K562 (cell line): ENCODE measurements at regions not wholly inside any gene's neighbourhood (a gene's known extent, or its start where the extent isn't known, plus 50 kb on each side); places are given as distances from the start of the nearest gene placed in this dataset.

Source experiments
- ARID3A ChIP-seq: IDR thresholded peaks from 2 replicates; pipeline ENCODE4 v1.6.1; 2012; ENCODE audit warnings: low read depth, low read length, improper control_type of control experiment, borderline replicate concordance
- GTF2E2 ChIP-seq: fragments of 200-800 bp; sonication (Bioruptor generic); IDR thresholded peaks from 2 replicates; pipeline ENCODE4 v1.6.1; 2016; ENCODE audit warnings: missing genetic modification characterization, missing compliant biosample characterization
- MXI1 ChIP-seq: IDR thresholded peaks from 2 replicates; pipeline ENCODE4 v1.6.1; 2011; ENCODE audit warnings: low read depth, mild to moderate bottlenecking, improper control_type of control experiment, low read length
- NR2C2 ChIP-seq, 2 experiments: fragments of 200-800 bp in 1 of 2; sonication (Bioruptor generic) in 1 of 2; sonication (generic) in 1 of 2; formaldehyde crosslinking in 1 of 2; IDR thresholded peaks; 2 replicates each; pipeline versions ENCODE4 v1.6.1 to v1.8.0; 2016 to 2022; ENCODE audit warnings: mild to moderate bottlenecking in 1 of 2, missing compliant biosample characterization in 1 of 2, missing genetic modification characterization in 1 of 2, missing genetic modification reagents in 1 of 2
- SNAPC5 ChIP-seq: fragments of 250-450 bp; sonication (Bioruptor Pico); IDR thresholded peaks from 2 replicates; pipeline ENCODE4 v1.8.0; 2021; ENCODE audit warnings: moderate library complexity, mild to moderate bottlenecking, inconsistent platforms
- SOX6 ChIP-seq: fragments of 450-650 bp; IDR thresholded peaks from 2 replicates; pipeline ENCODE4 v1.6.1; 2014; ENCODE audit warnings: mild to moderate bottlenecking
- TCF3 ChIP-seq: sonication (generic); formaldehyde crosslinking; IDR thresholded peaks from 2 replicates; pipeline ENCODE4 v1.4.0; 2020; ENCODE audit warnings: mild to moderate bottlenecking, missing genetic modification reagents
- YY1 ChIP-seq, 3 experiments: IDR thresholded peaks; 2 replicates each; pipeline ENCODE4 v1.6.1; 2011; ENCODE audit warnings: low read length in 2 of 3, mild to moderate bottlenecking in 2 of 3, moderate library complexity in 2 of 3, borderline replicate concordance in 1 of 3, control low read depth in 1 of 3, low read depth in 1 of 3; ENCODE audit not compliant: insufficient read depth in 3 of 3, insufficient replicate concordance in 2 of 3, control insufficient read depth in 1 of 3, insufficient read length in 1 of 3; ENCODE audit errors: extremely low read depth in 1 of 3
- ZNF79 ChIP-seq: fragments of 250-450 bp; sonication (Bioruptor Pico); IDR thresholded peaks from 2 replicates; pipeline ENCODE4 v1.4.0; 2020; ENCODE audit warnings: low read depth, mild to moderate bottlenecking, moderate library complexity
- TF ChIP-seq, protein P1 (sequence below): sonication (generic); formaldehyde crosslinking; IDR thresholded peaks from 2 replicates; pipeline ENCODE4 v1.8.0; 2022; ENCODE audit warnings: mild to moderate bottlenecking, missing genetic modification reagents

- TF ChIP-seq NR2C2 (CRISPR knock-in tag; IDR thresholded peaks at IDR 0.05), result no peak
- peak; percentile 65 for TF ChIP-seq NR2C2 (tag; IDR thresholded peaks at IDR 0.05)
- TF ChIP-seq ZNF79 (CRISPR knock-in tag), result no peak
- TF ChIP-seq GTF2E2 (tag), result 0 out of 2 replicates have a peak, but pooled peaks have one; percentile 21
- TF ChIP-seq TCF3 (CRISPR knock-in tag), result no peak
- TF ChIP-seq MXI1, result no peak
- 0 out of 2 replicates have a peak, but pooled peaks have one; percentile 21 for TF ChIP-seq ARID3A
- no peak for TF ChIP-seq SNAPC5 (CRISPR knock-in tag)
- TF ChIP-seq, protein P1, sequence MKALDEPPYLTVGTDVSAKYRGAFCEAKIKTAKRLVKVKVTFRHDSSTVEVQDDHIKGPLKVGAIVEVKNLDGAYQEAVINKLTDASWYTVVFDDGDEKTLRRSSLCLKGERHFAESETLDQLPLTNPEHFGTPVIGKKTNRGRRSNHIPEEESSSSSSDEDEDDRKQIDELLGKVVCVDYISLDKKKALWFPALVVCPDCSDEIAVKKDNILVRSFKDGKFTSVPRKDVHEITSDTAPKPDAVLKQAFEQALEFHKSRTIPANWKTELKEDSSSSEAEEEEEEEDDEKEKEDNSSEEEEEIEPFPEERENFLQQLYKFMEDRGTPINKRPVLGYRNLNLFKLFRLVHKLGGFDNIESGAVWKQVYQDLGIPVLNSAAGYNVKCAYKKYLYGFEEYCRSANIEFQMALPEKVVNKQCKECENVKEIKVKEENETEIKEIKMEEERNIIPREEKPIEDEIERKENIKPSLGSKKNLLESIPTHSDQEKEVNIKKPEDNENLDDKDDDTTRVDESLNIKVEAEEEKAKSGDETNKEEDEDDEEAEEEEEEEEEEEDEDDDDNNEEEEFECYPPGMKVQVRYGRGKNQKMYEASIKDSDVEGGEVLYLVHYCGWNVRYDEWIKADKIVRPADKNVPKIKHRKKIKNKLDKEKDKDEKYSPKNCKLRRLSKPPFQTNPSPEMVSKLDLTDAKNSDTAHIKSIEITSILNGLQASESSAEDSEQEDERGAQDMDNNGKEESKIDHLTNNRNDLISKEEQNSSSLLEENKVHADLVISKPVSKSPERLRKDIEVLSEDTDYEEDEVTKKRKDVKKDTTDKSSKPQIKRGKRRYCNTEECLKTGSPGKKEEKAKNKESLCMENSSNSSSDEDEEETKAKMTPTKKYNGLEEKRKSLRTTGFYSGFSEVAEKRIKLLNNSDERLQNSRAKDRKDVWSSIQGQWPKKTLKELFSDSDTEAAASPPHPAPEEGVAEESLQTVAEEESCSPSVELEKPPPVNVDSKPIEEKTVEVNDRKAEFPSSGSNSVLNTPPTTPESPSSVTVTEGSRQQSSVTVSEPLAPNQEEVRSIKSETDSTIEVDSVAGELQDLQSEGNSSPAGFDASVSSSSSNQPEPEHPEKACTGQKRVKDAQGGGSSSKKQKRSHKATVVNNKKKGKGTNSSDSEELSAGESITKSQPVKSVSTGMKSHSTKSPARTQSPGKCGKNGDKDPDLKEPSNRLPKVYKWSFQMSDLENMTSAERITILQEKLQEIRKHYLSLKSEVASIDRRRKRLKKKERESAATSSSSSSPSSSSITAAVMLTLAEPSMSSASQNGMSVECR (CRISPR knock-in tag), result no peak
- TF ChIP-seq SOX6, result 0 out of 2 replicates have a peak, but pooled peaks have one; percentile 27
- no peak for TF ChIP-seq YY1 (IDR thresholded peaks at IDR 0.05; ENCODE audit: borderline replicate concordance in 1 of 3, control insufficient read depth in 1 of 3, extremely low read depth in 1 of 3, insufficient read depth in 3 of 3, insufficient read length in 1 of 3, insufficient replicate concordance in 2 of 3, low read depth in 1 of 3, low read length in 2 of 3)
Measured at GRCh38 chr4:126775485-126776106, 857.2 kb upstream of the INTU start (continued).
